ENCODE measurements at regions not wholly inside any gene's neighbourhood (a gene's known extent, or its start where the extent isn't known, plus 50 kb on each side); places are given as distances from the start of the nearest gene placed in this dataset.

DNA sequence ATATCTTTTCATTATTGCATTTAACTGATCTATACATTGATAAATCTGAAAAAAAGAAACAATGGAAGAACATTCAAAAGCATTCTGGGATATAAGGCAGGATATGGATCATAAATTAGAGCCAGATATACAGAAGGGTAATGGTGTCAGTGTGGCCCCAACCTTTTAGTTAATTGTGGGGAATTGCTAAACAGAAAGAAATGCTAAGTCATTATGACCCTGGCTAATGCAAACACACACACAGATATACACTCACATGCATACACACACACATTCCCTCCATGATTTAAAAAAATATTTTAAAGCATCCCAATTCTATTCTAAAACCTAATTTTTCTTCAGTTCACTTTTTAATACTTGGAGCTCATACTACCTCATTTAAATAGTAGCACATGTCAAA lies 404.5 kb downstream of the BCAT1 start:
- H2BK120ac ChIP-seq (ENCODE audit: low read depth, low read length): peak overlapping the region; percentile 39; the same call in 1 of the 2 replicates
- peaks cover 3% of the 10 kb centered on the region for H3K4me1 ChIP-seq (ENCODE audit: control insufficient read depth, insufficient read depth, low read length)
- intact Hi-C loops (cut with micrococcal nuclease) (no loop called here), dilution Hi-C loops (cut with HindIII; ENCODE audit: low sequenced_read_pairs, unreplicated experiment) (no loop called here), in situ Hi-C loops (cut with MboI; ENCODE audit: low sequenced_read_pairs) (no loop called here)
- H3K23ac ChIP-seq (ENCODE audit: low read depth, low read length): no peak overlapping the region
- H2BK15ac ChIP-seq (ENCODE audit: low read depth, low read length): no peak overlapping the region
- no peak overlapping the region; the same call in 1 of the 2 replicates for H3K4ac ChIP-seq (ENCODE audit: low read depth, low read length)
- peak overlapping the region; percentile 55; the same call in 1 of the 2 replicates for H3K4me2 ChIP-seq (ENCODE audit: low read depth, low read length)
- no peak overlapping the region for H3K56ac ChIP-seq (ENCODE audit: extremely low read depth, insufficient read depth, low read length)
- peak overlapping the region in 1 of 2 experiments; percentile 43; a peak in 1 of 4 replicates for H4K8ac ChIP-seq (ENCODE audit: low read depth in 2 of 2, low read length in 2 of 2)
- DNase-seq (peak; percentile 37), ATAC-seq (ENCODE audit: low read depth) (peak; percentile 40; the same call in 1 of the 2 replicates)
- no peak for TF ChIP-seq BHLHE40 (IDR thresholded peaks at IDR 0.05; ENCODE audit: low read depth, low read length)
- TF ChIP-seq POLR2A (IDR thresholded peaks at IDR 0.05; ENCODE audit: low read depth, low read length): no peak
- TF ChIP-seq FOS (IDR thresholded peaks at IDR 0.05; ENCODE audit: low read depth, low read length): no peak
- TF ChIP-seq MAFK (IDR thresholded peaks at IDR 0.05; ENCODE audit: low read depth, low read length): peak; percentile 22; the same call in 1 of the 2 replicates
- TF ChIP-seq RFX5 (IDR thresholded peaks at IDR 0.05; ENCODE audit: low read depth, low read length): no peak
- peak; percentile 95 for TF ChIP-seq NFE2L2 (IDR thresholded peaks at IDR 0.05; ENCODE audit: low read depth, low read length)
- H3K79me1 ChIP-seq (ENCODE audit: low read depth in 1 of 2, low read length in 2 of 2): peaks cover 17 to 42% of the 10 kb centered on the region in 2 experiments; a peak in 3 of 4 replicates
- H3K27me3 ChIP-seq (ENCODE audit: control insufficient read depth, insufficient read depth, low read length): no peaks in the 10 kb centered on the region
- BruUV-seq (replicated peaks): no TSS peak
- H2BK20ac ChIP-seq (ENCODE audit: low read depth, low read length): no peak overlapping the region; the same call in 1 of the 2 replicates
- H2AK5ac ChIP-seq (ENCODE audit: low read depth, low read length): no peak overlapping the region
- H3K27ac ChIP-seq (ENCODE audit: insufficient read depth, low read length): no peak overlapping the region
- peak overlapping the region; percentile 86 for H3K18ac ChIP-seq (ENCODE audit: low read depth, low read length)
- no peak overlapping the region for H3K4me3 ChIP-seq (ENCODE audit: insufficient read depth, low read depth, low read length)
- POLR2A ChIA-PET (ENCODE audit: unreplicated experiment): no interaction called here
- H3K36me3 ChIP-seq (ENCODE audit: control insufficient read depth, insufficient read depth, low read length): no peaks in the 10 kb centered on the region
- H4K91ac ChIP-seq (ENCODE audit: insufficient read depth, low read depth, low read length): no peak overlapping the region
- H4K20me1 ChIP-seq (ENCODE audit: insufficient read depth, low read length): no peaks in the 10 kb centered on the region
- H3K14ac ChIP-seq (replicated peaks; ENCODE audit: low read depth, low read length): no peak overlapping the region
- H2AK9ac ChIP-seq (replicated peaks; ENCODE audit: low read depth, low read length, poor library complexity): no peak overlapping the region
- H2BK5ac ChIP-seq (ENCODE audit: low read depth, low read length, poor library complexity, severe bottlenecking): peak overlapping the region; percentile 88
- CTCF ChIA-PET: no interaction called here
- H2AFZ ChIP-seq (replicated peaks; ENCODE audit: low read length, poor library complexity): no peak overlapping the region
- no peaks in the 10 kb centered on the region for H3K9me3 ChIP-seq (ENCODE audit: control insufficient read depth, insufficient read depth, low read length)
- peak overlapping the region; percentile 58; the same call in 1 of the 2 replicates for H4K5ac ChIP-seq (ENCODE audit: low read depth, low read length)
- H3K9me1 ChIP-seq (ENCODE audit: insufficient read depth, low read length): peaks cover 4% of the 10 kb centered on the region; the same call in 1 of the 2 replicates
- no peak overlapping the region for H3K9ac ChIP-seq (ENCODE audit: low read depth, low read length)

Data from IMR-90 (cell line).